HG02610 (cell line): ENCODE measurements at regions not wholly inside any gene's neighbourhood (a gene's known extent, or its start where the extent isn't known, plus 50 kb on each side); places are given as distances from the start of the nearest gene placed in this dataset.

Experiments
- ATAC-seq: cut with Tn5 transposase; IDR thresholded peaks from one replicate; pipeline ENCODE4 v1.9.1; 2021; ENCODE audit warnings: mild to moderate bottlenecking, moderate library complexity; ENCODE audit not compliant: unreplicated experiment

DNA sequence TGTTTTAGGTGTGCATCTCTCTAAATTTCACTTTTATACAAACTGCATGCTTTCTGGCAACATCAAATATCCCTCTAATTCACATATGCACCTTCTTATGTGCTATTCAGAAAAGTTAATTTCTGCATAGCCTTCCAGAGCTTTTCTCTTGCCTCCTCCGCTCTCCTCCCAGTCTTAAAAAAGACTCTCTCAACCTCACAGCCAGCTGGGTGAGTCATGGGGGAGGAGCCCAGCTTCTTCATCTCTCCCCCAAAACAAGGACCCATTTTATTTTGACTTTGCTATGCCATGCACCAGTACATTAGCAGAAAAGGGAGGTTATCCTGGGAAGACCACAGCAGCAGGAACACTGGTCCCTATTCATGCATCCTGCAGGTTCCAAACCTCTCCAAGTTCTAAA, 234.4 kb downstream of the KCNA4 start:
- no peak for ATAC-seq

- no peak for ATAC-seq
Measured at GRCh38 chr11:29781268-29781667, 235.6 kb downstream of the KCNA4 start.

- no peak for ATAC-seq
Measured at GRCh38 chr11:29780756-29781155, 236.1 kb downstream of the KCNA4 start.

- no peak for ATAC-seq
Measured at GRCh38 chr11:29773656-29774264, 243.1 kb downstream of the KCNA4 start.

DNA sequence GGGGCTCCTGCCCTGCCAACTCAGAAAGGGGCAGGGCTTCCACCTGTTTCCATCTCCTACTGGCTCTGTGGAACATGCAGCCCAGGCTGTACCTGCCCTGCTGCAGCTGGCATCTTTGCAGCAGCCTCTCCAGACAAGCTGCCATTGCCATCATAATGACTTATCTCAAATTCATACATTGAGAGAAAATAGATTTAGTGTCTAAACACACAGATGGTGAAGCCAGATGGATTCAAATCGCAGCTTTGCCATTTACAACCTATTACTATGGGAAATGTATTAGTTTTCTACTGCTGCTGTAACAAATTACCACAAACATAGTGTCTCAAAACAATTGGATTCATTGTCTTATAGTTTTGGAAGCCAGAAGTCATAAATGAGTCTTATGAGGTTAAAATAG, 260.0 kb downstream of the KCNA4 start:
- no peak for ATAC-seq

- no peak for ATAC-seq
Measured at GRCh38 chr11:29755474-29755873, 261.4 kb downstream of the KCNA4 start.

- ATAC-seq: no peak
Measured at GRCh38 chr11:29751618-29752017, 265.2 kb downstream of the KCNA4 start.

DNA sequence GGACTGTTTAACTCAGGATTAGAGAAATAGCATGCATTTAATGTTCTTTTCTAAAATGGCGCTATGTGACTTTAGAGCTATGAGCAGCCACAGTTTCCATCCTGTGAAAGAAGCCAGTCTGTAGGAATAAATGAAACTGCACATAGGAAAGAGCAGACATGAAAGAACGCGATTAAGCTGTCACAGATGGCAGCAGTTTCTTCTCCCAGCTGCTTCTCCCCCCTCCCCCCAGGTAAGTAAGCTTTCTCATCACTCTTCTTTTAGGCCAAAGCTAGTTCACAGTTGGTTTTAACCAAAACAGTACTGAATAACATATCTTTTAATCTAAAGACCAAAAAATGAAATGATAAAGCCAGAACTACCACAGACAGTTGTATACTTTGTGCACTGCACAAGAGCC, 266.4 kb downstream of the KCNA4 start:
- ATAC-seq: no peak

- ATAC-seq: no peak
Measured at GRCh38 chr11:29734287-29734686, 282.5 kb downstream of the KCNA4 start.

- no peak for ATAC-seq
Measured at GRCh38 chr11:29713831-29714320, 303.0 kb downstream of the KCNA4 start.

DNA sequence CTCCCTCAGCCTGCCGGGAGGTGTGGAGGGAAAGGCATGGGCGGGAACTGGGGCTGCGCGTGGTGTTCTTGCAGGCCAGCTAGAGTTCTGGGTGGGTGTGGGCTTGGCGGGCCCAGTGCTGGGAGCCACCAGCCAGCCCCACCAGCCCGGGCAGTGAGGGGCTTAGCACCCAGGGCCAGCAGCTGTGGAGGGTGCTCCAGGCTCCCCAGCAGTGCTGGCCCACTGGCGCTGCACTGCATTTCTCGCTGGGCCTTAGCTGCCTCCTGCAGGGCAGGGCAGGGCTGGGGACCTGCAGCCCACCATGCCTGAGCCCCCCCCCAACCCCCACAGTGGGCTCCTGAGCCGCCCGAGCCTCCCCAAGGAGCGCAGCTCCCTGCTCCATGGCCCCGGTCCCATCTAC, 304.2 kb downstream of the KCNA4 start:
- ATAC-seq: no peak

GRCh38 chr11:29707924-29708323, 308.9 kb downstream of the KCNA4 start:
- no peak for ATAC-seq

DNA sequence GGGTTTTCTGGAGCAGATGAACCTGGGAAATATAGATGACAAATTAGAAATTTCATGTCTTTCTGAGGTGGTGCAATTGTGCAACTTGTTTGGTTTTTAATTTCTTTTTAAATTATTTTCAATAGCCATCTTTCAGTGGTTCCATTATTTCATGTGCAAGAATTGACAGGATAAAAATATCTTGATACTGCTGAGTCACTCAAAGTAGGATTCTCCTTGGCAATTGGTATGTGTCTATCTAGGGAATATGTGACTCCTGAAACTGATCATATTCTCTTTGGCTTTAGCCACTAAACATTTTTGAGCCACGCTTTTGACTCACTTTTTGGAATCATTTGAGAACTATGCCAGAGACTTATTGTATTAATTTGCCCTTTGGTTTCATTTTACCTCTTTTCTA, 331.5 kb downstream of the KCNA4 start:
- ATAC-seq: no peak

- ATAC-seq: no peak
Measured at GRCh38 chr11:29682856-29683255, 334.0 kb downstream of the KCNA4 start.

- peak; percentile 97 for ATAC-seq
Measured at GRCh38 chr11:29679996-29680395, 336.8 kb downstream of the KCNA4 start.

DNA sequence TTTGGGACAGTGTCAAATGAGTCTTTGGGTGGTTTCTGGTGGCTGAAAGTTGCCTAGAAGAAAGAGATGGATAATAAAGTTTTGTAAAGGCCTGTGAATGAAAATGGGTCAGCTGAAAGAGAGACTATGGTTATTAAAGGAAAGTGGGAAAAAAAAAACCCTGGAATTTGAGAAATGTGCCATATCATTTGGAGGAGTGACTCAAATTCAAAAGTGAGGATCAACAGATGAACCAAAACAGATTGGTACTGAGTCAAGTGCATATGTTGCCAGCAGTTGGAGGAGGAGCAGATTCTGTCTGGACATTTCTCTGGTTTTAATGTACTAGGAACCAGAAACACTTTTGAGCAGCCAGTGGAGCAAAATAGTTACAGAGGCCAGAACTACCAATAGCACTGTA, 339.8 kb downstream of the KCNA4 start:
- ATAC-seq: no peak

- no peak for ATAC-seq
Measured at GRCh38 chr11:29669310-29669709, 347.5 kb downstream of the KCNA4 start.

- ATAC-seq: no peak
Measured at GRCh38 chr11:29657709-29658108, 359.1 kb downstream of the KCNA4 start.

DNA sequence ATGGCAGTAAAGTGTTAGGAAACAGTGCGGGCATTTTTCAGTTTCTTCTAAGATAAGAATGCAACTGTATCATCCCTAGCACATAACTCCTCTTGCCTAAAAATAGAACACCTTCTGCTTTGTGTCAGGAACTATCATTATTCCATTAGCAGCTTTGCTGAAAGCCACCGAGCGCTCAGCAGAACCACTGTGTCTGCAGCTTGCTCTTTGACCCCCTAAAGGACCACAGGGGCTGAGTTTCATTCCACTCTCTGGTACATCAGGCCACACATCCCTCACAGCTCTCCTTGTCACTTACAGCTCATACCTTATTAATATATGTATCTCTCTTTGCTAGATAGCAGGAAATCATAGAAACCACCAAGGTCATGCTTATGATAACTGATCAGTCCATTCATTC, 360.2 kb downstream of the KCNA4 start:
- ATAC-seq: no peak

GRCh38 chr11:29645373-29645772, 371.5 kb downstream of the KCNA4 start:
- ATAC-seq: no peak

- ATAC-seq: no peak
Measured at GRCh38 chr11:29641201-29641600, 375.6 kb downstream of the KCNA4 start.

DNA sequence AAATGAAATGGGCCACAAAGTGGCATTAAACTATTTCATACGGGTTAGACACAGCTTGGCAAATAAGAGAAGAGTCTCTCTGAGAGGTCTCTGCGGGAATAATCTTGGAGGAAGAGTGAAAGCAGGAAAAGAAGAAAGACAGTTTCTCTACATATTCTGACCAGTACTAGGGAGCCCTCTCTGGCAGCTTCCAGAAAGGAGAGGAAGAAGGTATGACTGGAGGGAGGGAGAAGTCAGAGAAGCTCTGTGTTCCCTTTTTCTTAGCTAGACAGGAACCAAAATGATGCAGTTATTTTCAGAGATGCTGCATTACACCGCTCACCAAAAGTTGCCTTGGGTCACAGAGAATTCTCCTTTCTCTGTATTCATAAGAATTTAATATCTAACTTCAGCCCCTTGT, 382.1 kb downstream of the KCNA4 start:
- ATAC-seq: no peak

GRCh38 chr11:29634244-29634643, 382.6 kb downstream of the KCNA4 start:
- ATAC-seq: no peak
